Activated CD8-positive, alpha-beta memory T cell treated with anti-CD3 and anti-CD28 coated beads for 48 hours (primary cell): ENCODE measurements at regions not wholly inside any gene's neighbourhood (a gene's known extent, or its start where the extent isn't known, plus 50 kb on each side); places are given as distances from the start of the nearest gene placed in this dataset.

Experiments
- DNase-seq, 3 experiments: peaks; one replicate each; pipeline ENCODE4 v3.0.0-alpha.2; 2020; ENCODE audit warnings: low read depth in 2 of 3, low spot score in 2 of 3

- DNase-seq, result no peak
Observed at GRCh38 chr9:135418161-135418560, 61.4 kb upstream of the PPP1R26 start.

- DNase-seq, result no peak
Observed at GRCh38 chr9:135419106-135419505, 60.5 kb upstream of the PPP1R26 start.

- DNase-seq, result no peak
Observed at GRCh38 chr9:135422341-135422944, 57.1 kb upstream of the PPP1R26 start.

GRCh38 chr9:135423725-135424124 is 55.9 kb upstream of the PPP1R26 start:
- no peak for DNase-seq
